Osteocyte (in vitro differentiated cells): ENCODE measurements at regions not wholly inside any gene's neighbourhood (a gene's known extent, or its start where the extent isn't known, plus 50 kb on each side); places are given as distances from the start of the nearest gene placed in this dataset.

ENCODE experiments used
- DNase-seq: peaks from one replicate; pipeline ENCODE4 v3.0.0; 2021; ENCODE audit warnings: mixed read lengths; ENCODE audit not compliant: unreplicated experiment; ENCODE audit errors: extremely low spot score
- H3K27ac Mint-ChIP-seq: one replicate; pipeline ENCODE4 v1.8.0; 2021; ENCODE audit warnings: mild to moderate bottlenecking, mixed read lengths; ENCODE audit not compliant: unreplicated experiment
- H3K27me3 Mint-ChIP-seq: one replicate; pipeline ENCODE4 v1.8.0; 2021; ENCODE audit warnings: mixed read lengths; ENCODE audit not compliant: unreplicated experiment
- H3K36me3 Mint-ChIP-seq: one replicate; pipeline ENCODE4 v1.8.0; 2021; ENCODE audit warnings: mixed read lengths; ENCODE audit not compliant: unreplicated experiment
- H3K4me1 Mint-ChIP-seq: one replicate; pipeline ENCODE4 v1.8.0; 2021; ENCODE audit warnings: mixed read lengths; ENCODE audit not compliant: unreplicated experiment
- H3K4me3 Mint-ChIP-seq: one replicate; pipeline ENCODE4 v1.8.0; 2021; ENCODE audit warnings: mild to moderate bottlenecking, moderate library complexity, mixed read lengths; ENCODE audit not compliant: unreplicated experiment
- H3K9me3 Mint-ChIP-seq: one replicate; pipeline ENCODE4 v1.8.0; 2021; ENCODE audit warnings: mixed read lengths; ENCODE audit not compliant: unreplicated experiment
- CTCF ChIP-seq: fragments of 200-600 bp; sonication (generic); IDR thresholded peaks from 2 replicates; pipeline ENCODE4 v1.5.0; 2021; ENCODE audit warnings: antibody characterized with exemption, mild to moderate bottlenecking, moderate library complexity

DNA sequence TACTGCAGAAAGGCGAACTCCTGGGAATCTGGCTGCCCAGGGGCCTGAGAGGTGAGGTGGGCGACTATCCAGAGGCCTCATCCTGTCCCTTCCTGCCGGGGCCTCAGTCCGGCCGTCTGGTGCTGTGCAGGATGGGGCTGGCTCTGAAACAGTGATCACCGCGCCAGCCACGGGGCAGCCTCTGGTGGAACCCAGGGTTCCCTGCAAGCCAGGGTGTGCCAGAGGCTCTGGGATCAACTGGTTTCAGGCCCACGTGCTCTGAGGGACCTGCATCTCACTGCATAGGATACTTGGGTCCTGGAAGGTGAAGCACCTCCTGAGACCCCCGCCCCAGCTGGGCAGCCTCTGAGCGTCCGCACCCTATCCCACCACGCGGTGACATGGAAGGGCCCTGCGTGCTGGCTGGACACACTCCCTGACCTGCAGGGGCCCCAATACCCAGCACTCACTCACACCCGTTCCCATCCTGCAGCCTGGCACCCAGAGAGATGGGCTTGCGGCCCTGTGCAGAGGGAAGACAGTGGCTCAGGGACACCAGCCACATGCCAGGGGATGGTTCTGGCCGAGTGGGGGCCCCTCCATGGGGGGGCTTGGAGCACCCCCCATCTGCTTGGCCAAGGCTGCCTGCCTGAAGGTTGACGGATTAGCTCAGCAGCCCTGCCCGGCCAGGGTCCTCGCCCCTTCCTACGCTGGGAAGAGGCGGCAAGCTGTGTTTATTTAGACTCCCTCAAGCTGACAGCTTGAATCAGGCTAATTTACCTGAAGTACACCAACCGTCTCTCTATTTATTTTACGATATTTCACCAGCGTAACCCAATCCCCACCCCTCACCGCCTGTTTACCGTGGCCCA, 64.3 kb upstream of the TTC34 start:
- Mint-ChIP-seq H3K27ac (no peak overlapping the region), H3K4me3 (no peak overlapping the region), H3K36me3 (no peaks in the 10 kb centered on the region), H3K4me1 (no peaks in the 10 kb centered on the region), H3K27me3 (no peaks in the 10 kb centered on the region), H3K9me3 (peaks cover 3% of the 10 kb centered on the region)
- no peak for DNase-seq
- no peak for TF ChIP-seq CTCF

- Mint-ChIP-seq H3K4me1 (no peaks in the 10 kb centered on the region), H3K4me3 (no peak overlapping the region), H3K9me3 (peaks cover 3% of the 10 kb centered on the region), H3K27me3 (no peaks in the 10 kb centered on the region), H3K27ac (no peak overlapping the region), H3K36me3 (no peaks in the 10 kb centered on the region)
- DNase-seq: no peak
- no peak for TF ChIP-seq CTCF
Observed at GRCh38 chr1:2866422-2867086, 65.1 kb upstream of the TTC34 start.

GRCh38 chr1:2867087-2867425, 65.6 kb upstream of the TTC34 start:
- TF ChIP-seq CTCF: no peak
- Mint-ChIP-seq H3K36me3 (no peaks in the 10 kb centered on the region), H3K27ac (no peak overlapping the region), H3K4me1 (no peaks in the 10 kb centered on the region), H3K27me3 (no peaks in the 10 kb centered on the region), H3K9me3 (peaks cover 3% of the 10 kb centered on the region), H3K4me3 (no peak overlapping the region)
- DNase-seq: no peak

- TF ChIP-seq CTCF: no peak
- Mint-ChIP-seq H3K9me3 (peaks cover 3% of the 10 kb centered on the region), H3K4me3 (no peak overlapping the region), H3K4me1 (no peaks in the 10 kb centered on the region), H3K36me3 (no peaks in the 10 kb centered on the region), H3K27ac (no peak overlapping the region), H3K27me3 (no peaks in the 10 kb centered on the region)
- no peak for DNase-seq
Observed at GRCh38 chr1:2867861-2868260, 66.4 kb upstream of the TTC34 start.

DNA sequence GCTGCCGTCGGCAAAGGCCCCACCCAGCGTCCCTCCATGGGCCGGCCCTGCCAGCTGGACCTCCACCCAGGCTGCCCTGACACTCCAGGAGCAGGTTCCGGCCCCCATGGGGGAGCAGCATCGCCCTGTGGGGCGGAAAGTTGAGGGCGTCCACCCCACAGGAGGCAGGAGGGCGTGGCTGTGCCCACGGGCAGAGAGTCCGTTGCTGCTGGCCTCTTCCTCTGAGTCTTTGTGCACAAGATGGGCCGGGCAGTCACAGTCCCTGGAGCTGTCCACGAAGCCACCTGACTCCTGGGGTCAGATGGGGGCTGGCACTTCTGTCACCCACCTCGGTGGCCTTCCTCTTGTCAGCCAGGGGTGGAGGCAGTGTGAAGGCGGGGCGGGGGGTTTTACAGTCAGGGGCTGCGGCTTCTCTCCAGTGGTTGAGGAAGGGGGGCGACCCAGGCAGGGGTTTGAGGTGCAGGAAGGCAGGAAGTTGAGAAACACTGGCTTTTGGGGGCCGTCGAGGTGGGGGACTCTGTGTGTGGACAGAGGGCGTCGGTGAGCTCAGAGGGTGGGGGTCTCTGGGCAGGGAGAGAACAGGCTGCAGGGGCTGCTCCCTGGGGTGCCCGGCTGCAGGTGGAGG, 67.2 kb upstream of the TTC34 start:
- H3K36me3 Mint-ChIP-seq: no peaks in the 10 kb centered on the region
- no peak overlapping the region for H3K4me3 Mint-ChIP-seq
- H3K27me3 Mint-ChIP-seq: no peaks in the 10 kb centered on the region

More for the DNA sequence above, 67.2 kb upstream of the TTC34 start:
- Mint-ChIP-seq H3K27ac (no peak overlapping the region), H3K4me1 (no peaks in the 10 kb centered on the region), H3K9me3 (peaks cover 3% of the 10 kb centered on the region)
- no peak for DNase-seq
- no peak for TF ChIP-seq CTCF
